ENCODE measurements at regions not wholly inside any gene's neighbourhood (a gene's known extent, or its start where the extent isn't known, plus 50 kb on each side); places are given as distances from the start of the nearest gene placed in this dataset.

DNA sequence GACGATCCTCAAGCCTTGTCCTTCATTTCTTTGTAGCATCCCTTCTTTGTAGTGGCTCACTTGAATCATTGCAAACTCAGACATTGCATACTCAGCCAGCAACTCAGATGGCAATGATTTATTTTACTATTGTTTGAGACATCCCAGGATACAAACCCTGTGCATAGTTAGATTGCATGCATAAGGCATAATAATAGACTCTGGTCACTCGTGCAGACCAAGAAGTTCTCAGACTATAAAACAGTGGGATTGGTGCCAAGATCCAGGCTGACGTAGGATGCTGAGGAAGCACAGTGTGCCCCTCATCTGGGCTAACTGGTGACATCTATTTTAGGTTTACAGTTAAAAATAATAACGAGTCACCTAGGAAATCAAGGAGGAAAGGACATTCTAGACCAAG is 142.3 kb downstream of the PMP22 start:
- TF ChIP-seq, protein P1, sequence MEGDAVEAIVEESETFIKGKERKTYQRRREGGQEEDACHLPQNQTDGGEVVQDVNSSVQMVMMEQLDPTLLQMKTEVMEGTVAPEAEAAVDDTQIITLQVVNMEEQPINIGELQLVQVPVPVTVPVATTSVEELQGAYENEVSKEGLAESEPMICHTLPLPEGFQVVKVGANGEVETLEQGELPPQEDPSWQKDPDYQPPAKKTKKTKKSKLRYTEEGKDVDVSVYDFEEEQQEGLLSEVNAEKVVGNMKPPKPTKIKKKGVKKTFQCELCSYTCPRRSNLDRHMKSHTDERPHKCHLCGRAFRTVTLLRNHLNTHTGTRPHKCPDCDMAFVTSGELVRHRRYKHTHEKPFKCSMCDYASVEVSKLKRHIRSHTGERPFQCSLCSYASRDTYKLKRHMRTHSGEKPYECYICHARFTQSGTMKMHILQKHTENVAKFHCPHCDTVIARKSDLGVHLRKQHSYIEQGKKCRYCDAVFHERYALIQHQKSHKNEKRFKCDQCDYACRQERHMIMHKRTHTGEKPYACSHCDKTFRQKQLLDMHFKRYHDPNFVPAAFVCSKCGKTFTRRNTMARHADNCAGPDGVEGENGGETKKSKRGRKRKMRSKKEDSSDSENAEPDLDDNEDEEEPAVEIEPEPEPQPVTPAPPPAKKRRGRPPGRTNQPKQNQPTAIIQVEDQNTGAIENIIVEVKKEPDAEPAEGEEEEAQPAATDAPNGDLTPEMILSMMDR (IDR thresholded peaks at IDR 0.05; ENCODE audit: low read length) = no peak
- TF ChIP-seq EZH2phosphoT487 (IDR thresholded peaks at IDR 0.05; ENCODE audit: low read length) = no peak
- TF ChIP-seq EZH2 (optimal IDR thresholded peaks at IDR 0.05; ENCODE audit: low read depth, low read length) = no peak
